Suprapubic skin (tissue), 4 donors: ENCODE measurements at regions not wholly inside any gene's neighbourhood (a gene's known extent, or its start where the extent isn't known, plus 50 kb on each side); places are given as distances from the start of the nearest gene placed in this dataset.

Source experiments
- CTCF ChIP-seq, 2 donors: fragments of 200-600 bp in 1 of 2; fragments of 450-650 bp in 1 of 2; sonication (generic) in 1 of 2; IDR thresholded peaks; one replicate each; pipeline ENCODE4 v1.5.1; 2016 to 2019; ENCODE audit warnings: antibody characterized with exemption in 2 of 2, mild to moderate bottlenecking in 1 of 2, moderate library complexity in 1 of 2
- EP300 ChIP-seq: sonication (generic); formaldehyde crosslinking; IDR thresholded peaks from one replicate; pipeline ENCODE4 v1.6.1; 2017; ENCODE audit warnings: antibody characterized with exemption
- POLR2A ChIP-seq, 2 donors: fragments of 450-650 bp; IDR thresholded peaks; one replicate each; pipeline ENCODE4 v1.6.1; 2017; ENCODE audit warnings: antibody characterized with exemption in 2 of 2, mild to moderate bottlenecking in 2 of 2, moderate library complexity in 2 of 2
- POLR2AphosphoS5 ChIP-seq, 3 donors: sonication (generic); formaldehyde crosslinking; IDR thresholded peaks; one replicate each; pipeline ENCODE4 v1.6.1; 2017; ENCODE audit warnings: antibody characterized with exemption in 3 of 3

GRCh38 chr12:66808606-66809005 is 129.7 kb upstream of the GRIP1 start:
- no peak for TF ChIP-seq CTCF (IDR thresholded peaks at IDR 0.05)
- TF ChIP-seq POLR2A (IDR thresholded peaks at IDR 0.05): no peak
- no peak for TF ChIP-seq POLR2AphosphoS5 (IDR thresholded peaks at IDR 0.05)
- TF ChIP-seq EP300: no peak
